DMS 273 treated with DMSO at 0.1 percent for 48 hours (cell line): ENCODE measurements at regions not wholly inside any gene's neighbourhood (a gene's known extent, or its start where the extent isn't known, plus 50 kb on each side); places are given as distances from the start of the nearest gene placed in this dataset.
"Not testable (repeated sequence)": the region's sequence is repeated elsewhere in the genome, so short reads cannot be mapped to it uniquely, and the experiment has no call there.

ENCODE experiments used
- DNase-seq: peaks from one replicate; lab custom pipeline; 2025; lab: John Stamatoyannopoulos, UW

DNA sequence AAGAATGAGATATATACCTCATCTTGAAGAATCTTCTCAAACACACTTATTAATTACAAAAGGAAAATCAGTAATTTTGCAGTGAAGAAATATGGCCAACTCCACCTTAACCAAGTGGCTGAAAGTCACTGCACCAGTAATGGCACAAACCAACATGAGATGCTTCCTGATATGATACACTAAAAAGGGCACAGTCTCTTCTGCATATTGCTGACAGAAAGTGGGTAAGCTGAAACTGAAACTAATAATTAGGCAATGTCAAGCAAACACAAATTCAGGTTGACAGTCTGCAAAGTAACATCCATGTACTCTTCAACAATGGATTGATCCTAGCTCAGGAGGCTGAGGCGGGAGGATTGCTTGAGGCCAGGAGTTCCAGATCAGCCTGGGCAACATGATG lies 56.1 kb downstream of the ZNF22 start:
- not testable (repeated sequence) for DNase-seq

DNA sequence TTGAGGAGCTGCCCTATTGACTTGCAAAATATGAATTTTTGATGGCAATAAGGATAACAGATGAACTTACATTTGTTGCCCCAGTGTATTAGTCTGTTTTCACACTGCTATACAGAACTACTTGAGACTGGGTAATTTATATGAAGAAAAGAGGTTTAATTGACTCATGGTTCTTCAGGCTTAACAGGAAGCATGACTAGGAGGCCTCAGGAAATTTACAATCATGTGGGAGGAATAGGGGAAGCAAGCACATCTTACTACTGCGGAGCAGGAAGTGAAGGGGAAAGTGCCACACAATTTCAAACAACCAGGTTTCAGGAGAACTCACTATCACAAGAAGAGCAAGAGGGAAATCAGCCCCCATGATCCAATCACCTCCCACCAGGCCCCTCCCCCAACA lies 57.9 kb downstream of the ZNF22 start:
- DNase-seq, result no peak

DNA sequence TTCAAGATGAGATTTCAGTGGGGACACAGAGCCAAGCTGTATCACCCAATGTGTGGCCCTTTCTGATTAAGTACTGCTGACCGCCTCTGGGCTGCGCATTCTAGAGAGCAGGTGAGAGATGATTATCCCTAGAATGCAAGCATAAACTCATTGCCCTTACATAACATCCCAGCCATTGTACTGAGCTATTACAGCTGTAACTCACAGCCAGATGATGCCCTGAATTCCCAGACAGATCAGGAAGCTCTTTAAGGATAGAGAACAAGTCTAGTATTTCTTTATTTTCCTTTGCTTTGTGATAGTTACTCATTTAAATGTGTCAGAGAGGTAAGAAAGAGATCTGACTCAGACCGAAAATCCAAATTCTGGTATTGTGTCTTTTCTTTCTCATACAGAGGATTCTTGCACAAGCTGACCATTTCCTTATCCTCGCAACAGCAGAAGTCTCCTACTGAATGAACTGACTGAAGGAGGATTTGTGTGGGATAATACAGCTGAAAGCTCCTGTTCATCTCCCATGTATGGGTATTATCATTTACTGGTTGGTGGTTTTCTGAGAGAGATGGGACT lies 58.4 kb downstream of the ZNF22 start:
- DNase-seq, result no peak

DNA sequence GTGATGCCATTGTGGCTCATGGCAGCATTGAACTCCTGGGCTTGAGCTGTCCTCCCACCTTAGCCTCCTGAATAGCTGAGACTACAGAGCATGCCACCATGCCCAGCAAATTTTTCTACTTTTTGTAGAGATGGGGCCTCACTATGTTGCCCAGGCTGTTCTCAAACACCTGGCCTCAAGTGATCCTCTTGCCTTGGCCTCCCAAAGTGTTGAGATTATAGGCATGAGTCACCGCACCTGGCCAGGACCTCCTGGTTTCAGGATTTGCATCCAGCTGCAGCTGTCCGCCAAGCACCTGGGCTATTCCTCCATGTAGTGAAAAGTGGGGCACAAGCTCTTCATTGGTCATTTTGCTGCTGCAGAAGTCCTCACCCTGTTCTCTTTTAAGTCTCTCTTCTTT lies 58.9 kb downstream of the ZNF22 start:
- DNase-seq, result no peak

DNA sequence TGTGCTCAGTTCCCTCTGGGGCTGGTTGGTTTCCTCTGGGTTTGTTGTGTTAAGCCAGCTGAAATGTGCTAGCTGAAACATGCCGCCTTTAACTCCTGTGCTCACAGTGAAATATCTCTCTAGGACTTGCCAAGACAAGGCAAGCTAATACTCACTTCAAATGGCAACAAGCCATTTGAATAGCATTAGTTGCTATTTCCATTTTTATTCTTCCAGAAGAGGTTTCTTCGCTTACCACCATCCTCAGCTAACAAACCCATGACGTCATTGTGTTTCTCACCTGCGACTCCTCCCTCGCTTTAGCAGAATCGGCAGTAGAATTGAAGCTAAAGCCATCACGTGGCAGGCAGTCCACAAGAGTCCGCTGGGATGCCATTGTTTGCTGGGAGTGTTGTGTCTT lies 61.3 kb downstream of the ZNF22 start:
- no peak for DNase-seq

DNA sequence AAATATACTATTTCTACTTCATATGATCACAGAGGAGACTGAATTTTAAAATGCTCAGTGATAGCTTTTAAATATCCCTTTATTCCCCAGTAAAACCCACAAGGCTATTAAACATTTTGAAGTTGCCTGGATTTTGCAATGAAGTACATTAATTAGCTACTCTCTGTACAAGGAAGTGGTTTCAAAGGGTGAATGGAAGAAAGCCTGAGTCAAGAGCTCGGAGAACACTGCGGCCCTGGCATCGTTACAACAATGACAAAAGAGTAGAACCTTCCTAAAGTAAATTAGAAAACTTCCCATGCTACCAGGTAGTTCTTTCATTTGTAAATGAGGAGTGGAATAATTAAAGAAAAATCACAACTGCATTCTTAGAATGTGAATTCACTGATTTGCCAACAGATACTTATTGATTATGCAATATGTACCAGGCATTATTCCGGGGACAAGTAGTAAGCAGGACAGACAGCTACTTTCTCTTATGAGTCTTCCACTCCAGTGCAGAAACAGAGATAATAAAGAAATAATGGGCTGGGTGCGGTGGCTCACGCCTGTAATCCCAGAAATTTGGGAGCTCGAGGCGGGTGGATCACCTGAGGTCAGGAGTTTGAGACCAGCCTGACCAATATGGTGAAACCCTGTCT lies 63.0 kb downstream of the ZNF22 start:
- DNase-seq, result no peak

DNA sequence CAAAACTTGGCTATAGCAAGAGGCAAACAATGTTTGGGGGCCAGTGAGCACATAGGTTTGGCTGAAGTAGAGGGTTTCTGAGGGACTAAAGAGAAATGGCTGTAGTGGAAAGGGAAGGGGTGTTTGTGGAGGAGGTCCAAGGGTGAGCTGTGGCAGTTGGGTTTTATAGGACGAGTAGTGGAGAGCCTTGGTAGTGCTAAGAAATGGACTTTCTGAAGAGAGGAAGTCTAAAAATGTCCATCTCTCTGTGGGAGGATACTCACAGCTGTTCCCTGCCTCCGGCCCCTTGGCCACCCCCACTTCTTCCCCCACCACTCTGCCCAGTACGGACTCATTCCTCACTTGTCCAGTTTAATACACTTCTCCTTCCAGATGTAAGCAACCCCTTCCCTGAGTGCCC lies 64.3 kb downstream of the ZNF22 start:
- no peak for DNase-seq

DNA sequence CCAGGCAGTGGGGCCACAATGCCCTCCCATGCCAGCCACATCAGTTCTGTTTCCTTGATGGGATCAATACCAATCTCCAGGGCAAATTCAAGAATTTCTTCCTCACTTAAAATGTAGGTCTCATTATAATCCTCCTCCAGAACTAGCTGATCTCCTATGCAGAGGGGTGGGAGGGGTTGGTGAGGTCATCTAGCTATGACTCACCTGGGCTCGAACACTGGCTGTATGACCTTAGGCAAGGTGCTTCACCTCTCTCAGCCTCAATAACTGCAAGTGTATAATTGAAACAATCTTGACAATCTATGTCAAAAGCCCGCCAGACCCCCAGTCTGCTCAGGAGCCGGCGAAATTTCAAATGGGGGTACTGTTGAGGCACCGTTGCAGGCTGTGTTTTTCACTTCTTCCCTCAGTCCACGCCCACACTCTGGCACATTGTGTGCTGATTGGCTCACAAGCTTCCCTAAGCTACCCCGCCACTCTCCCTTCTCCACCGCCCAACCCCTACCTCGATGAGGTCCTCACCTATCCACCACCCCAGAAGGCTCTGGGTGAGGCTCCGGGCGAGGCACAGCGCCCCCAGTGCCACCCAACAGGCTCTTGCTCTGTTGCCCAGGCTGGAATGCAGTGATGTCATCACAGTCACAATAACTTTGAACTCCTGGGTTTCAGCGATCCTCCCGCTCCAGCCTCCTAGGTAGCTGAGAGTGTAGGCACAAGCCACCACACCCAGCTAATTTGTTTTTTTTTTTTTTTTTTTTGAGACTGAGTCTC lies 70.5 kb downstream of the ZNF22 start:
- no peak for DNase-seq

DNA sequence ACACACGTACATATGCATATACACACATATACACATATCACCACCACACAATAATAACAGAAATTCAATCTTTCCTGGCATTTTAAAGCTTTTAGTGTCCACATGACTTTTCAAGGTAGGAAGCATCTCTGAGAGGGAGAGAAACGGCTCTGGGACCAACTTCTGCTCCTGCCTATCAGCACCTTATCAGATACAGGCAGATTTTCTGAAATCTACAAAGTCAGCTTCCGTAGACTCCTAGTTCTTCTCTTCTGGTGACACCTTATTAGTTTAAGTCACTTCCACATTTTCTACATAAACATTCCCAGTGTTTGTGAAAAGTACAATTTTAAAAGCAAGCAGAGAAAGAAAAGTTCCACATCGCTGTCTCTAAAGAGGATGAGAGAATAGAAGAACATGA lies 74.5 kb downstream of the ZNF22 start:
- no peak for DNase-seq

DNA sequence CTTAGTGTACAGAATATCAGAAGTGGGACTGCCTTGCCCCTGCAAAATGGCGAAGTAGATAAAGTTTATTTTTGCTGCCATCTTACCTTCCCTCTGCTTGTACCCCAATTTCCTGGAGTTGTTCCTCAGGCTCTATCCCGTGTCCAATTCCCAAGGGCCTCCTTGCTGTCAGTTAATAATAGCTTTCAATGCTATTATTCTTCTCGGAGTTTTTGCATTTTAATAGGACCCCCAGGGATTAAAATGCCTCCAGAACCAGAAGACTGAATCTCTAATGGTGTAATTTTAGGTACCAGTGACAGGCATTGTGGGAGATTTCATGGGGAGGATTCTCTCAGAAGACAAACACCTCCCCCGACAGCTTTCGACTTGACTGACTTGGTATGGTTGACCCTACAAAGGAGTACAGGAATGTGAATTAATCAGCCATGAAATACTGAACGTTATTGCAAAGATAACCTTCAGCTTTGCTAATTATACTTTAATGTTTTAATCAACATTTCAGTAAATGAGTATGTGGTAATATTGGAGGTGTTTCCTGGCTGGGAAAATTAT lies 75.2 kb downstream of the ZNF22 start:
- DNase-seq, result no peak

DNA sequence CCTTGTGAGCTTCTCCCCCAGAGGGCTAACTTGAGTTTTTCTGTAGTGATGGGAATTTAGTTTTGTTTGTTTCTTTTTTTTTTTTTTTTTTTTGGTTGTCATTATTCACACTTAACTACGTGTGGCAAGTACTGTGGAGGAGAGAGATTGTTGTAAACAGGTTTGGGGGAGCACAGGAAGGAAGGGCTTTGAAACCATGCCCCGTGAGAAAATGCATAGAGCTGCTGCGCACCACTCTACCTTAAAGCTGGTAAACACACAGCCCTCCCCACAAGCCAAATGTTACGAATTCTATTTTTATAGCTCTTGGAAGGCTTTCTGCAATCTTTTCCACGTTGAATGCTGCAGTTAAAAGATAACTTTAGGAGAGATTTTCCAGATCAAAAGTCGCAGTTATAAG lies 76.2 kb downstream of the ZNF22 start:
- DNase-seq, result no peak

DNA sequence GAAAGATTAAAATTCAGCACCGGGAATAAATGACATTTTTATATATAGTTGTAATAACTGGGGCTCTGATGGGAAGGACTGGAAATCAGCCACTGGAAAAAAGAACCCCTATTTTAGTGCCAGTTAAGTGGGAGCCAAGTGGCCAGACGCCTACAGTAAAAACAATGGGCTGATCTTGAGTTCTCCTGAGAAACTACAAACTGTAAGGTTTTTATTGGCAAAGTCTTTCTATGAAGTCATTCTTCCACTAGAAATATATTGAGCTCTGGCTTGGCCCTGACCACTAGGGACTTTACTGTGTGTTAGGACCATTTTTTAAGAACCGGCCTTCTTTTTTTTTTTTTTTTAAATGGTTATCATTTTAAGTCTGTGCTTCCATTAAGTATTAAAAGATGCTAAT lies 79.6 kb downstream of the ZNF22 start:
- DNase-seq, result no peak

DNA sequence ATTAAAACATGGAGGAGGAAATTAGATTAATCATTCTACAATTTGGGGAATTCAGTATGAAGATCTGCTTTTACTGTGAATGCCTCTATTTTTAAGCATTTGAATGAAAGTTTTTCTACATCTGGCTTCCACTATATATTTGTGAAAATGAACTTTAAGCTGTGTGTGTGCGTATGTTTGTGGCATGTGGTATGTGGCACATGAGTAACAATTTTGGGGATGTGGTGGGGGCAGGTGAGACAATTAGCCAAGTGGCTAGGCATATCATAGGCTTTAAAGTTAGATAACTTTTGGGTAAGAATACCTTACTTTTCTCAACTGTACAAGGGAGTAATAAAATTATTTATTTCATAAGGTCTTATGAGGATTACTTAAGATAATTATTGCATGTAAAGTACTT lies 81.5 kb downstream of the ZNF22 start:
- no peak for DNase-seq

DNA sequence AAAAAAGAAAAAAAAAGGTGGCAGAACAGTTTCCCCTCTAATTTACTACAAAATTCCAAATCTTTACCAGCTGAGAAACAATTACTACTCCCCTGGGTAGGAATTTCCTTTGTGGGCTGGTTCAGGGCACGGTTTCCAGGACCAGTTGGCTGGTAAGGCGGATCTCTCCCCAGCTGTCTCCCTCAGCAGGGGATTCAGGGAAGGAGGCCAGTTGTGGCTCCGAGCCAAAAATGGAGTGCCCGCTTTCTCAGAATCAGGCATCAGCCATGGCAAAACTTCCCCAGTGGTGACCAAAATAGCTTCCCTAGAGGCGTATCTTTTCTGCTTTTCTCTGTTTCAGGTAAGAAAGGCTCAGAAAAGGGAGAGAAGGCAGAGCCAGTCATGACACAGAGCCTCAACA lies 91.2 kb downstream of the ZNF22 start:
- DNase-seq, result peak; percentile 48

DNA sequence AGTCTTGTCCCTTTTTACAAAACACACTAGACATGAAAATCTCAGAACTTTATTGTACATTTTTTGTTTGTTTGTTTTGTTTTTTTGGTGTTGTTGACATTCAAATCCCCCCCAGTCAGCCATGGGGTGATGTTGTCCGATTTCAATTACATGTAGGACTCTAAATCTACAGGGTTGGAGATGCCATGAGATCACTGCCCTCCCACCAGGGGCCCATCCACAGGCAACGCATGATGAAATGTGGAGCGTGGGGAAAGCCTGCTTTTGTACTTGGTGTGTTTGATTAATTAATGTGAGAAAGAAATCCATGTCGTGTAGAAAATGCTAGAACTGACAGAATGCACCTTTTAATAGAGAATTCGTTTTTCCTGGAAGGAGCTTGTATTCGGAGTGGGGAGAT lies 93.2 kb downstream of the ZNF22 start:
- no peak for DNase-seq

DNA sequence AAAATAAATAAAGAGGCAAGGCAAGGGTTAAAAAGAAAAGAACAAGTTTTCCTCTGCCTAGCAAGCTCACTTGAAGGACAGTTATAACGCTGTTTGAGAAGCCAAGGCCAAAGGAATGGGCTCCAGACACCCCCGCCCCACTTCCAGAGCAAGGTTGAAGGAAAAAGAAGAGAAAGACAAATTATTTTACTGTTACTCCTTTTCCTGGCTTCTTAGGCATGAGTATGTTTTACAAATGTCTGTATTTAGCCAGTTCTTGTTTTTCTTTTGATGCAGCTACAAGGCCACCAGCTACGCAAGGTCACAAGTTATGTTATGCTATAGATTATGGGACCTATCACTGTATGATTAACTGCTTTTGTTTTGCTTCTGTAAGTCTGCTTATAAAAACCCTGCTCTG lies 94.6 kb downstream of the ZNF22 start:
- no peak for DNase-seq

DNA sequence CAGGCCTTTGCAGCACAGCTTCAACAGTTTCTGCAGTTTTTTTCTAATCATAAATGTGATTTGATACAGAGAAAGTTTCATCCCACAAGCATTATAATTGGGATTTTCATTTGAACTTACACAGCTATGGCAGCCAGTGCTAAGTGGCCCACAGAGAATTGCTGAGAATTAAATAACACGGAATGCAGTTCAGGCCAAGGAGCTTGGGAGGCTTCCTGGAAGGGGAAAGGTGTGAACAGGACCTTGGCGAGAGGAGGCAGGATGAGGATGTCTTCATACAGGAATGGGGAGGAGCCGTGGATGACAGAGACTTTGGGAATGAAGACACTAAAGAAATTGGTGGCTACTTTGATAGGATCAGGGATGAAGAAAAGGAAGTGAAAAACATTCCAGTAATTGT lies 95.3 kb downstream of the ZNF22 start:
- no peak for DNase-seq

DNA sequence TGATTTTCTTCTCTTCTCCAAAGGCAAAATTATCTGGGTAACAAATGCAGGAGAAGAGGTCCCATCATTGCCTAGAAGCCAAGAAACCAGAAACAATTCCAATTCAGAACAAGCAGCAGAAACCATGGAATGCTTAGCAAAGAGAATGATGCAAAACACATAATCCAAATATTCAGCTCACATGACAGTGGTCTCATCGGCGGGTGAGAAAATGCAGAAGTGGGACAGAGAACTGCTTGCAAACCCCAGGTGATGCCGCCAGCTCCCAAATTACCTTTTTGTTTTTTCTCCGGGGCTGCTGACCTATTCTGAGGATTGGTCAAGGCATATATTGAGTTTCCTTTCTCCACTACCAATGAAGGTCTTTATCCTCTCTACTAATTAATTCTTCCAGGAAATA lies 99.7 kb downstream of the ZNF22 start:
- DNase-seq, result no peak

DNA sequence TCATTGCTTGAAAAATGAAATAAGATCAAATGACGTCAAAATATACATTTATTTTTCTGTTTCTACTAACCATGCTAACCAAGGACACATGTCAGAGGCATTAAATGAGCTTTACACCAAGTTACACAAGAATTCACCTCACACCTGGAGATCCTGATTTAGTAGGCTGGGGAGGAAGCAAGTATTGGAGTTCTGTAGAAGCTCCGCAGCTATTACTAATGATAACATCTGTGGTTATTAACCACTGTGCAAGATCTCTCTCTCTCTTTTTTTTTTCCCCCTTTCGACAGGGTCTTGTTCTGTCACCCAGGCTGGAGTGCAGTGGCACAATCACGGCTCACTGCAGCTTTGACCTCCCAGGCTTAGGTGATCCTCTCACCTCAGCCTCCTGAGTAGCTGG lies 104.0 kb downstream of the ZNF22 start:
- no peak for DNase-seq

DNA sequence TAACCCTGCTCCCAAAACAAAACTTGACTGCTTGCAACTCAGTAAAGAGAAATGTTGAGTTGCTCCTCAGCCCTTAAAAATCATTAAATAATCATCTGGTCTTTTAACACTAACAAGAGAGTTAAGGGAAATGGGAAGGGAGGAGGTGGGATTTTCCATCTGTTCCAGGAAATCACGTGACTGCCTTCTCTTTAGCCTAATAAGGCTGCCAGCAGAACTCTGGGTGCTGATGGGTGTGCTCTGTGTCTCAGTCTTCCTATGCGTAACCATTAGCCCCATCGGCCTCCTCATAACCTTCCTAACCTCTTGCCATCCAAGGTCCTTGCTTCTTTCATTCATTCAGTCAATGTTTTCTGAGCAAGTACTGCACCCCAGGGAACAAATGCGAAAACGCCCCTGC lies 104.6 kb downstream of the ZNF22 start:
- DNase-seq, result not testable (repeated sequence)

DNA sequence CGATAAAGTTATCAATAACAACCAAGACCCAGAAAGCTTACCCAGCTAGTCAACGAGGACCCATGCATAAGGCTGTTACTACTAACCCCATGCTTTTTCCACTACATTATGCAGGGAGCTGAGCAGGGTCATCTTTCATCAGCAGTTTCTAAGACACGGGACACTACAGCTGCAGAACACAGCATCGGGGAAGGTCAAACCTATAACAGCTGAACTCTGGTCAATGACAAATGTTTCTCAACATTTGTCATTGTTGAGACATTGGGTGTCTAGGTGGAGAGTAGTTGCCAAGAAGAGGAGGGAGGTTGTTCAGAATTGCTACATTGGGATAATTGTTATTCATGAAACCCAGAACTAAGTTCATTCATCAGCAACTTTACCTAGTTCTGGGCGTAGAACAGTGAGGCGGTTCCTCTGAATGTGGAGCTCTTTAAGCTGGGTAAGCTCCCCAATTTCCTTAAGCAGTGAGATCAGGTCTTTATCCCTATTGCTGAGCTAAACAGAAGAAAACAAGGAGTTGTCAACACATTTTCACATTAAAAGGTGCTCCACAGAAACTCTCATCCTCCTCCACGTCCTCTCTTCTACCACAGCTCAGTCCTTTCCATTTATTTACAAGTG lies 105.6 kb downstream of the ZNF22 start:
- no peak for DNase-seq

DNA sequence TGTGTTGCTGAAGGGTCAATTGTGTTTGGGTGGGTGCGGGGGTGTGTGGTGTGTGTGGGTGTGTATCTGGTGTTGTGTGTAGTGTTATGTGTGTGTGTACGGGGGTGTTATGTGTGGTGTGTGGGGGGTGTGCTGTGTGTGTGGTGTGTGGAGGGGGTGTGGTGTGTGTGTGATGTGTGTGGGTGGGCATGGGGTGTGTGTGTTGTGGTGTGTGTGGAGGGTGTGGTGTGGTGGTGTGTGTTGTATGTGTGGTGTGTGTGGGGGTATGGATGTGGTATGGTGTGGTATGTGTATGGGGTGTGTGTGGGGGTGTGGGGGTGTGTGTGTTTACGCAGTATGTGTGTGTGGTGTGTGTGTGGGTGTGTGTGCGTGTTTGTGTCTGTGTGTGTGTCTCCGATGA lies 110.8 kb downstream of the ZNF22 start:
- no peak for DNase-seq

DNA sequence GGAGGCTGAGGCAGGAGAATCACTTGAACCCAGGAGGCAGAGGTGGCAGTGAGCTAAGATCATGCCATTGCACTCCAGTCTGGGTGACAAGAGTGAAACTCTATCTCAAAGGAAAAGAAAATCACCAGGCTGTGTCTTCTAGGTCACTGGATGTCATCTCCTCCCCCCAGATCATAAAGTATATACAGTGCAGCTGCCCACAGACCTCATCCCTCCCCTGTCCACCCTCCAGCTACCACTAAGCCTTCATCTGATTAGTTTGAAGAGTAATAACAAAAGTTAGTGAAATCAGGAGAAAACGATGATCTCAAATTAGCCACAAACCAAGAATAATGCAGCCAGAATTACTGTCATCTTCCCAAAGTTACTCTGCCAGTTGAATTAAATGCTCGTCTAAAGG lies 117.2 kb downstream of the ZNF22 start:
- not testable (repeated sequence) for DNase-seq
